ENCODE measurements at regions not wholly inside any gene's neighbourhood (a gene's known extent, or its start where the extent isn't known, plus 50 kb on each side); places are given as distances from the start of the nearest gene placed in this dataset.

DNA sequence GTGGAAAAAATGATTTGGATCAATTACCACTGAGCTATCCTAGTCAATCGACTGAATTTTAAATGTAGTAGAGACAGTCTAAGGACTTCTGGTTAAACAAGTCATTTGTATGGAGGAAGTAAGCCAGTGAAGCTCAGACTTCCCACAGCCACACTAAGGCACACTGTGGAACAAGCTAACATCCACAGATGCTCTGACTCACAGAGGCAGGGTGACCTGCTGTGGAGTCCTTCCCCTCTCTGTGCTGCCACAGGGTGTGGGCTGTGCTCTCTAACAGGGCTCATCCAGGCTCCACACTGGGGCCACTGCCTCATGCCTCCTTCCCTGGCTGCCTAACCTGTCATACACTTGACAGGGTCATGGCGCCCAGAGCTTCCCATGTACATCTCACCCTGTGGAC, 351.0 kb downstream of the GALR1 start:
- DNase-seq = no peak

DNA sequence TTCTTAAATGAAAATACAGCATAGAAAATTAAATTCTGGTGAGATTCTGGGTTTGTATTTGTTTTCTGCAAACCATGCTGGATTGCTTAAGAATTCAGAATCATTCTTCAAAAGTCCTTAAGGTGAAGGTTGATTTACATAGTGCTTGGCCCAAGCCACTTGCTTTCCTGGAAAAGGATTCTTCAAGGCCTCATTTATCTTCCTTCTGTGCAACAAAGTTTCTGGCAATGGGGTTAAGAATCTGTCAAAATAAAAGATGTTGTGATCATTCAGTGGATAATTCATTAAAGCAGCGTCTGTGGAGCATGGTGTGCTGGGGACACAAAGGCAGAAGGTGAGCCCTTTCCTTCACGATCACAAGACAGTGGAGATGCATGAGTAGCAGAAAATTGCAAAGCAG, 351.9 kb downstream of the GALR1 start:
- DNase-seq = no peak

DNA sequence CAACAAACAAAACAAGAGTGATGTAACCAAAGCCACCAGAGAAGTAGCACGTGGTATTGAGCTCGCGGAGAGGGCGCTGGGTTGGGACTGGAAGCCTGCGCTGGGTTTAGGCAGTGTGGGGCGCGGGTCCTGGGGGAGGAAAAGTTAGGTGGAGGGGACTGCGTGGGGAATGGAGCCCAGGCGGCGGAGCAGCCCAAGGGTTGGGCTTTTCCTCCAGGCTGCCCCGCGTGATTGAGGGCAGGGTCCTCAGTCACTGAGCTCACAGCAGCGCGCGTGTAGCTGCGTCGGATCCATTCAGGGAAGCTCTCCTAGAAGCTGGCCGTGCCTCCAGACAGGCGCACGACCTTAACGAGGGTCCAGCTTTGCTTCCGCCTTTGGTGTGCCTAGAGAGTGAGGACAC, 357.4 kb downstream of the GALR1 start:
- DNase-seq = no peak

DNA sequence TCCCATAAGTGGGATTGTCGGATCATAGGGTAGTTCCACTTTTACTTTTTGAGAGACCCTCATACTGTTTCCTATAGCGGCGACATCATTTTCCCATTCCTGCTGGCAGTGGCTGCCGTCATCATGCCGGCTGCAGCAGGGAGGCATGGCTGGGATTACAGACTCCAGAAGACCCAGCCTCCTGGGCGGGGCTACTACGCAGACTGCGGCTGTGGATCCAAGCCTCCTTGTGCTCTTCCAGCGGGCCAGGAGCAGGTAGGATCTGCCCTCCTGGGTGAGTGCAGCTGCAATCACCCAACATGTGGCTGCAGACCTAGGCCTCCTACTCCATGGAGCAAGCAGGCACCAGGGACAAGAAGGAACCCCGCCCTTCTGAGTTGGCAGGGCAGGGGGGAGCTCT, 359.2 kb downstream of the GALR1 start:
- no peak for DNase-seq

DNA sequence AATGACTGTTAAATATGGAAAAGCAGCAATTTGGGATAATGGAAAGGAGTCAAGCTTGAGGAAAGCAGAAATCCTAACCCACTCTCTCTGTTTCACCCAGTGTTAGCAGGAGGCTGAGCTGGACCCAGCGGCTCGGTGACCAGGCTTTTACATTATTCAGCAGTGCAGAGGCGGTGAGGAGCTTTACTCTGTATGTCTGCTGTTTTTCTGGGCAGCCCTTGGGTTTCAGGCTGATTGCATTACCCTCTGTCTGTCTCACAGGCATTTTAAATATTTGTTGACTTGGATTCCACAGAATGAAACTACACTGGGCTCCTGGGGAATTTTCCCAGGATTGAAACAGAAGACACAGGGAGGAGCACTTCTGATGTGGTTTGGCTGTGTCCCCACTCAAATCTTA, 368.0 kb downstream of the GALR1 start:
- DNase-seq = no peak

DNA sequence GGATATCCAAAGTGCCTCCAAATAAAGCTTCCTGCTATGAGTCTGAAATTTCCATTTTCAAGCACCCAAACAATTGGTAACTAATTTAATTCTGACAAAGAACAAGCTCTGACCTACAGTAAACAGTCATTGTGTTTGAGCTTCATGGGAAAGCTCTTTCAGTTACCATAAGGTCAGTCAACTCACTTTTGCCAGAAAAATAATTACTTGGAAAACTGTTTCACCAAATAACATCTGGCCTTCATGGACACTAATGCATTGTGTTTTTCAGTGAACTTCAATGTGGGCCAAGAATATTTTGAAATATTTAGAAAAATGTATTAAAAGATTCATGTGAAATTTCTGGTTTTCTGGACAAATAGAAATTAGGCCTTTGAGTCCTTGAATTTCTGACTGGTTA, 369.9 kb downstream of the GALR1 start:
- DNase-seq = no peak

DNA sequence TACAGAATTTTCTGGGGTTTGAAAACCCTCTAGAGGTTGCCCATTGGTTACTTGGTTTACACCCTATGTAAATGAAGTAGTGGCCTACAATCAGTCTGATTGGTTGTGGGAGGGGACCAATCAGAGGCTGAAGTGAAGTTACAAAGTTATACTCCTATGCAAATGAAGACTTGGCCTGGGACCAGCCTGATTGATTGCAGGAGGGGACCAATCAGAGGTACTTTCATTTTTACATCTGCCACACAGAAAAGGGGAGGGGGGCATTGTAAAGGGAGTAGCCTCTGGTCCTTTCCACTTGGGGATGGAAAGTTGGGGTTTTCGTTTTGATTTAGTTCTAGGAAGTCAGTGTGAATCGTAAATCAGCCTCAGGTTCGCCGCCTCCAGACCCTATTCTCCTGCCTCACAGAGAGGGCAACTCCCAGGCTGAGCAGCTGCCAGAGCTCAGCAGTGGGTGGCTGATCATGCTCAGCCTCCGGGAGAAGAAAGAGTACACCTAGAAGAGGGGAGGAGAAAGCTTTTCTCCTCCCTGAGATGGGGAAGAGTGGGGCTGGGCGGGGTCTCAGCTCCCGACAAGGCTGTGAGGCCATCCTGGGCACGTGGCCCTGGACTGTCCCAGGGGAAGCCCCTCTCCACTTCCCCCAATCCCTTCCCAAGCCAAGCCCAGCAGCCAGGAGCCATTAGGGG, 372.5 kb downstream of the GALR1 start:
- DNase-seq = peak; percentile 26

DNA sequence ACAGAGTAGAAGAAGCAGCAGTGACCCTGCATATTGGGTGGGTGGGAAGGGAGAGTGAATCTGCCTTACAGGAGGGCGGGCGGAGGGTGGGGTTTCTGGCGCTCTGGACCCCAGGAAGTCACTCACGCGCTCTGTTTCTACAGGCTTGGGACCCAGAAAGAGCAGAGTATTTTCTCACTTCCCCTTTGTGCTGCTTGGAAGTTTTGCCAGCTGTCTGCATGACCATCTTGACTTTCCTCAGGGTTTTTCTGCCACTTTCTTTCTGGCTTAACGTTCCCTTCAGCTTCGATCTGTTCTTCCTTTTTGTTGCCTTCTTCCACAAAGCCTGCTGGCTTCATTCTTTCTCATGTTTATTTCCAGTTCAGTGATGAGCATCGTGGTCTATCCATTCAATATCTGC, 383.1 kb downstream of the GALR1 start:
- DNase-seq = no peak

DNA sequence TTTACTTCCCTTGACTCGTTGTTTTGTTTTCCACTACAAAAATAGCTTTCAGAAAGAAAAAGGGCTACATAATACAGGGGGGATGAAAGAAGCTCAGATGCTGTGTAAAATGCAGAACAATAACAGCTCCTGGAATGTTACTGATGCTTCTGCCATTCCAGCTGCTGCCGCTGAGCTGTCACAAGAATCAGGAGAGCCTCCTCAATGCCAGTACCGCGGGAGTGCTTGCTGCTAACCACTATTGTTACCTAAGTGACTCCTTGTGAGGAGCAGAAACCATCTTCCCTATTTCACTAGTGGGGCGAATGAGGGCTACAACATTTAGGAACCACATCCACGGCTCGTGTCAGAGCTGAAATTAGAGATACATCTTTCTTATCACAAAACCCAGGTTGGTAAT, 384.8 kb downstream of the GALR1 start:
- no peak for DNase-seq

DNA sequence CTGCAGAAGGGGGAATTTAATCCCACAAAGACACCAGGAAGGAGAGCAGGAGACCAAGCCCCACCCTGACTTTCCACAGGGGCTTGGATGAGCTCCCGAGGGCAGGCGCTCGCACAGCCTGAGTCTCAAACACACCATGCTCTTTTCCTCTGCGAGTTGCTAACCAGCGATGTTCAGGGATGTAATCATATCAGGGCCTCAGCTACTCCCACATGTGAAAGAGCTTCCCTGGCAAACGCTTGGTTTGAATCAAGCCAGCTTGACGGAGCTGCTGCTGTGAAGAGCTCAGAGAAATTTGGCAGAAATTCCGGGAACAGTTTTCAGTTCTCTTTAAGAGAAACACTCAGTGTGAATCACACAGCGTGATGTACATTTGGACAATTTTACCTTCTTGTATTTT, 385.8 kb downstream of the GALR1 start:
- no peak for DNase-seq

DNA sequence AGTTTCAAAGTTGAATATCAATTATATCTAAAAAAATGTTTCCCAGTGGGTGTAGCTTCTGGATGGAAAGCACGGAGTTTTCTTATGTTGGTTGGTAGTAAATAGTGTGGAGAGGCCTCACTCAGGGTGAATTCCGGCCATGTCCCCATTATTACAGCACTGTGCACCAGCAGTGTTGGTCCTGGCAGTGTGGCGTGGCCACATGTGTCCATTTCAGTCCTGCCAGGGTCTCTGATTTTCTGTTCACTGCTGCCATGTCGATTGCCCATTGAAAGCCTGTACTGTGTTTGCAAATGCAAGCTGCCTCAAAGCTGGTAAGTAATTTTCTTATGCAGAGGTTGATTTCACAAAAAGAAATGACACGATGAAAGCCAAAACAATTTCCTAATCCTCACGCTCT, 386.2 kb downstream of the GALR1 start:
- DNase-seq = no peak

DNA sequence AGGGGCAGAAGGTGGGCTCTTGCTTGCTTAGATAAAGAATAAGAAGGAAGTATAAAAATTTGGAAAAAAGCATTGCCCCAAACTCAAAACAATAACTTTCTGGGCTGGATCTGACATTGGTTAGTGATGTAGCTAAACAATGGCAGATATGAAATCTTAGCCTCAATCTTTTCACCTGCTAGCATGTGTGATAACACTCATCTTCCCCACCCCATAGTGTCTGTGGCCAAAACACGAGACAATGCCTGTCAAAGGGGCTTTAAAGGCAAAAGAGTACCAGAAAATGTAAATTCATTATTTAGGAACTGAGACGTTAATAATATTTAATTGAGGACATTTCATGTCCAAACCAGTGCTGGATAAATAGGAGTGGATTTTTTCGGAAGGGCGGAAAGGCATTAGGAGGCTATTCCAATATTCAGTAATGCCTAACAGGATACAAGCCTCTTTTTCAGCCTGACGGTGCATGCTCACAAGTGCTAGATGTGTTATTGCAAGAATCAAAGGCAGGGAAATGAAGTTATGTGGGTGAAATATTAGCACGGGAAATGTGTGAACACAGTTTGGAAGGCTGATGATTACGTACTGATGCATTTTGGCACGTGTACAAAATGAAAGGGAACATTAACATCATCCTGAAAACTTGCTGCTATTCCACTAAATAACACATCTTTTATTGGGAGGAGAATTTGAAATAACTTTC, 395.7 kb downstream of the GALR1 start:
- DNase-seq = no peak

DNA sequence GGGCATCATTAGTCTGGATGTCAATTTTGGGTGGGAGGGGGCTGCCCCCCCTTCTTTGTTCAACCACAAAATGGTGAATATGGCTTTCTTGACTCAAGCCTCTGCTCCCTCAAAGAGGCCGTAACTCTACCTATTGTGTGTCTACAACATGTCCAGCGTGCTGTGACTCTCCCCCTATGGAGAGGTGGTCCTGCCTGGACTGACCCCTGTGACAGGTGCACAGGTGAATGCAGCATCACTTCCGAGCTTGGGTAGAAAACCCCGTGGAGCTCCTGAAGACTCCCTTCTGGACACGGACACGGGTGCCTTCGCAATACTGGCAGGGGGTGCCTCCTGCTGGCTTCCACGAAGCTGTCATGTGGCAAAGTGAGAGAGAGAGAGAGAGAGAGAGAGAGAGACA, 397.8 kb downstream of the GALR1 start:
- DNase-seq = no peak

DNA sequence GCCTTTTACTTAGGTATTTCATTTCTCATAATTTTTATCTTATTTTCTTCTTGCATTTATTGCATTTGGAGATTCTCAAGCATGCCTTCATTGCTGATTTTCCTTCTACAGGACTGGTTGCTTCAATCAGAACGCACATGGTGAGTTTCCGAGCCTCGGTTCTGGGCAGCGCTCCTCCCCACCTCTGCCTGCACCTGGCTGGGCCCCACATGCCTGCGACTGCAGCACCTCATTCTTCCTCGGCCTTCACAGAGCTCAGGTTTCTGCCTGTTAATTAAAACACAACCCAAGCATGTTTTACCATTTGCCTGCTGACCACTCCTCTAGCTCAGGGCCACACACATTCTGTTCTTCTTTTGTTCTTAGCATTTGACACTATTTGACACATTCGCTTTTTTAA, 398.8 kb downstream of the GALR1 start:
- DNase-seq = no peak

DNA sequence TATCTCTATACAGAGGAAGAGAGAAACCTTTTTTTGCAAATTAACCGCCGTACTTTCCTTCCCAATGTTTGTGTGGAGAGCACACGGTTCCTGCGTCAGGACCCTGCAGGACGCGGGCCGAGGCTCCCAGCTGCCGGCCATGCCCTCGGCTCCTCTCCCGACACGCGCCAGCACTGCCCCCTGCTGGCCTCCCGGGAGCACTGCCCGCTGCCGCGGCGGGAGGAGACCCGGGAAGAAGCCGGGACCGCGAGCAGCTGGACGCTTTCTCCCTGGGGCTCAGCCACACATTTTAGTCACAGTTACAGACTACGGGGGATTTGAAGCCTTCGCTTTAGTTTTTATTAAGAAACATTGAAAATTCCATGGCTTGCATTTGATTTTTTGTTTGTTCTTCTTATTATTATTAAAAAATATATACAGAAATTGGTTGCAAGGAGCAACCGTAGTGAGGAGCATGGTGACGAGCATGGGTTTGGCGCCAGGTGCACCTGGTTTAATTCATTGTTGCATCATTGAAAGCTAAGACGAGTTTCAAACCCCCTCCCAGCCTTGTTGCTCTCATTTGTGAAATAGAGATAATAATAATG, 401.2 kb downstream of the GALR1 start:
- peak; percentile 72 for DNase-seq

DNA sequence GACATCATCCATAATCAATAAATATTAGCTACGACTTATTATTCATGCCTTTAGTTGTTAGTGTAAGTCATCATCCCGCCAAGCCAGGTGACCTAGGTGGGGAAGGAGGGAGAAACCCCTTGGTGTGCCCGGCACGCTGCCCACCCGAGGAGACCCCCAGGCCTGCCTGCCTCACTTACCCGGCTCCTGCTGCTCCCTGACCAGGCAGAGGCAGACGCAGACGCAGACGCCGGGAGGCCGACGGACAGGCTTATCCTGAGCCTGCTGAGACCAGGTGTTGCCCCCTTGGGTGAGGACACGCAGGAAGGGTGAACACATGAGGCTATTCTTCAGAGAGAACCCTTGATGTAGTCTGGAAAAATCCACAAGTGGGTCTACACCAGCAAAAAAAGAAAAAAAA, 401.8 kb downstream of the GALR1 start:
- DNase-seq = no peak

DNA sequence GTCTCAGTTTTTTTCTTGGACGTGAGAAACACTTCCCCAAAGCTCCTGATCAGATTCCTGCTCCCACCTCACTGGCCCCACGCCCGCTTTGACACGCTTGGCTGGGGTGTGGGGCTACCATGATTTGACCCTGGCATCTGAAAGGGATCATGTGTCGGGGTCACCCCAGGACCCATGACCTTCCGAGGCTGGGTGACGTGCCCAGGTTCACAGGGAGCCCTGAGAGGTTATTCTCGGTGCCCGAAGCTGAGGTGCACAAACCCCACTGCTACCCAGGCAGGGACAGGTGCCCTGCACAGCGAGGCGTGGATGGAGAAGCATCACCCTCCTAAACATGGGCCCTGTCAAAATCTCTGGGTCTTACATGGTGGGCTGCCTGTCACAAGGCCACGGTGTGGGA, 404.1 kb downstream of the GALR1 start:
- no peak for DNase-seq

DNA sequence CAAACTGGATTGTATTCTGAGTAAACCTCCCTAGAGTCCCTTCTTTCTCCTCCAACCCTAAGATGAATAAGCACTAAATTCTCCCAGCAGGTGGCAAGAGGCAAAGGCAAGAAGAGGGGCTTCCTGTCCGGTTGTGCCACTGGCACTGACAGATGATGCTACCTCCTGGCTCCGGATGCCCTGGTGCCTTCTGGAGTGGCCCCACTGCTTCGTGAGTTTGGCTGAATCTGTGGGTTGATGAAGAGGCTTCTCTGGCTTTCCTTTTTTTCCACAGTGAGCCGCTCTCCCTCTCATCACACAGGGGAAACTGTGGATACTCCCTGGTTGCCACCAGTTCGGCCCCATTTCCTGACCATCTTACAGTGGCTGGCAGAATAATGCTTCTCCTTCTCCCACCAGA, 404.7 kb downstream of the GALR1 start:
- DNase-seq = no peak

DNA sequence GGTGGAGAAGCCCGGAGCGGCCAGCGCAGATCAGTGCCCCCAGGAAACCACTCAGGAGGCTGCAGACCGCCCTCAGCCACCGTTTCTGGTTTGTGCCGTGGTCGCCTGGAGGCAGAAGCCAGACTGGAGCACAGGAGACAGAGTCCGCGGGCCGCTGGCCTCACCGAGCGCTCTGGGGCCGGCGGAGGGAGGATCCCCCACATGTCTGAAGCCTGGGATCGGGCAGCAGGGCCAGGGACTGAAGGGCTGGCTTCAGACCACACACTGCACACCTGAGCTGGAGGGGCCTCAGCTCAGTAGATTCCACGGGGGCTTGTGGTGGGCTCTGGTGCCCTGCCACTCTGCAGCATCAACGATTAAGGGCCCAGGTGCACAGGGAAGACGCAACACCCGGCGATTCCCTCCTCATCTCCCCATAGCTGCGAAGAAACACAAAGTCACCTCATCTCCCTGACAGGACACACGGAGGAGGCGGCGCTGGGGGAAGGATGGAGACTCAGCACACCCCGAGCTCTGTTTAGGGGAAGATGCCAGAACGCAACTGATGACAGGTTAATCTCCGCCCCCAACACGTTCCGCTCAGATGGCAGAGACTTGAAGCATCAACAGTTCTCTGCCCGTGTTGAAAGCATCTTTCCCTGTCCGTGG, 408.1 kb downstream of the GALR1 start:
- no peak for DNase-seq

DNA sequence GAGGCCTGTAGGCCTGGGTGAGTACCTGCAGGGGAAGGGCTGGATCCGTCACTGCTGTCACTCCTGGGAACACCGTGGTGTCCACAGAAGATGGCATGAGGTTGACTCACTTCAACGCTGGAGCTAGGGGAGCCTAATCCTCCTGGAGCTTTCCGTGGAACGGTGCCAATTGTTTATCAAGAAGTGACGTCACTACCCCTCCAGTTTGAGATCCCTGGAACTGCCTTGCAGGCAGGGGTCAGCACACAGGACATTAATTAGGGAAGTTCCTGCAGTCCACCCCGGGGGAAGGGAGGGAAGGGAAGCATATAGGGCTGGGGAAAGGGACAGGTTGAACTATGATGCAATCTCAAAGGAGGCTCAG, 408.6 kb downstream of the GALR1 start:
- DNase-seq = no peak

DNA sequence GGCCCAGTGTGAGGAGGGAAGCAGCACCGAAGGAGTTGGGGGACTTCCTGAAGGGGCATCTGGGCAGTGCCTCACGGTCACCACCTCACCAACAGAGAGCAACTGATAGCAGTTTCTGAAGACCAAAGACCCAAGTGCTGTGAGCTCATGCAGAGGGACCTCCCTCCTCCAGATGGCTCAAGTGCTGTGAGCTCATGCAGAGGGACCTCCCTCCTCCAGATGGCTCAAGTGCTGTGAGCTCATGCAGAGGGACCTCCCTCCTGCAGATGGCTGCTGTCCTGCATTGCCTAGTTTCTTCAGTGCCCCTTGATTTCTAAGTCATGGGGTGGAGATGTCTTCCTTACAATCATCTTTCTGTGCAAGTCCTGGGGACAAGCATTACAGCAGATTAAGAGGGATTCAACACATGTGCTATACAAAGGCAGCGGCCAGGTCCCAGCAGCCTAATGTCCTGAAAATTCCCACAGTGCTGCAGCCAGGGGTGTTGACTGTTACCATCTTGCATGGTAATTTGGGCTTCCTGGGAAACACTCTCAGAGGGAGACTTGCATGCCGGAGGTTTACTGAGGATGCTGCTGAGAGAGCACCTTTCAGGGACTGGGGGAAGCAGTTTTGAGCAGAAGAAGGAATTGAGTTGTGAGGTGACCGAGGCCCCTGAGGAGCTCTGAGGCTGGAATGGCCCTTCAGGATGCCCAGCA, 409.3 kb downstream of the GALR1 start:
- no peak for DNase-seq

DNA sequence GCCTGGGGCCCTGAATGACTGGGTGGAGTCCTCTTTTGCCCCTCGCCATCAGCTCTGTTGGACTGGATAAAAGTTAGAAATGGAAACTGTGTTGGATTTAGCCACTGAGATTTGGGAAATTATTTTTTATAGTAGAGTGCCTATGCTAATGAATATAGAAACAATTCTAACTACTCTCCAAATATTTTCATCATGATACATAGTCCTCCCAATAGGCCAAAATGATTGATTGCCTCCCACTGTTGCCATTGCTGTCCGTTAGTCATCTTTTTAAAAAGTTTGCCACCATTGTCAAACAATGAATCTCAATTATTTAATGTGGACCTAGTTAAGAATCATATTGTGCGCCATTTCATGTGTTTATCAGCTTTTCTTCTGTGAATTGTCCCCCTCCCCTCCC, 417.0 kb downstream of the GALR1 start:
- DNase-seq = no peak

DNA sequence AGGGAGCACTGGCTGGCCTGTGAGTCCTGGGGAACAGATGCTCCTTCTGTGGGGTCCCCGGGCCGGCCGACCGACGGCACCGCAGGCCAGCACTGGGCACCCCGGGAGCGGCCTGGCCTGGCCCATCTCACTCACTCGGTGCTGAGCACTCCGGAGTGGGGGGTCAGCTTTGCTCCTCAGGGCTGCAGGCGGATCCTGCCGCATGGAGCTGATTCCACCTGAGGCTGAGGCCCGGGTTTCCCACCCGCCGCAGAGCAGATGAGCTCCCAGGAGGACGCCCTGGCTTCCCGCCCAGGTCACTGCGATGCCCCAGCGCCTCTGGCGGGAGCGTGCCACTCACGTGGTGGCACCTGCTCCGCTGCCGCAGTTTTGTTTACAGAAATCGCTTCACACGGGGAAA, 418.6 kb downstream of the GALR1 start:
- DNase-seq = no peak

DNA sequence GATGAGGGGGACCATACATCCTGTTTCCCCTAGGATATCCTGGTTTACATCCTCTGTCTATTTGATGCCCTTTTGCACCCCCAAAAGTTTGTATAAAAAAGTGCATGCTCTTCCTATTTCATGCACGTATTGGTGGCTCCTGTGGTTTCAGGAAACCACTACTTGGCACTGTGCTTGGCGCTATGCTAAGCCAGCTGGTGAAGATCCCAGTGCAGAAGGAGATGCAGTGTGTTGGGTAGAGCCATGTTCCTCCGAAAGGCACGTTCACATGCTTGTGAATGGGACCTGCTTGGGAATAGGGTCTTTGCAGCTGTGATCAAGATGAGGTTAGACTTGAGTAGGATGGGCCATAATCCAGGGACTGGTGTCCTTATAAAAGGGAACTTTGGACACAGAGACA, 419.7 kb downstream of the GALR1 start:
- no peak for DNase-seq

Measured in stimulated activated CD4-positive, alpha-beta T cell treated with anti-CD3 and anti-CD28 coated beads, Interleukin-15, amount 100 ng/mL, for 24 hours (primary cell).